Ovary (tissue), 7 donors: ENCODE measurements at regions not wholly inside any gene's neighbourhood (a gene's known extent, or its start where the extent isn't known, plus 50 kb on each side); places are given as distances from the start of the nearest gene placed in this dataset.

ENCODE experiments used
- DNase-seq, 5 donors: peaks; one replicate each; pipeline ENCODE4 v3.0.0-alpha.2; 2019 to 2020
- H3K27ac ChIP-seq, 2 donors: fragments of 200-600 bp; one replicate each; pipeline versions ENCODE4 v1.5.1 to v1.8.0; 2019 to 2022
- H3K27me3 ChIP-seq: fragments of 200-600 bp; one replicate; pipeline ENCODE4 v1.8.0; 2022
- H3K36me3 ChIP-seq: fragments of 200-600 bp; sonication (generic); one replicate; pipeline ENCODE4 v1.5.1; 2019
- H3K4me1 ChIP-seq: one replicate; pipeline ENCODE4 v1.8.1; 2013; ENCODE audit warnings: mild to moderate bottlenecking, moderate library complexity; ENCODE audit not compliant: insufficient read depth
- H3K4me3 ChIP-seq: fragments of 200-600 bp; sonication (generic); one replicate; pipeline ENCODE4 v1.5.1; 2017
- H3K9me3 ChIP-seq, 2 donors: fragments of 200-600 bp in 1 of 2; sonication (generic) in 1 of 2; one replicate each; pipeline versions ENCODE4 v1.5.1 to v1.8.1; 2013 to 2019; ENCODE audit warnings: mild to moderate bottlenecking in 1 of 2, moderate library complexity in 1 of 2
- EP300 ChIP-seq: sonication (generic); formaldehyde crosslinking; IDR thresholded peaks from one replicate; pipeline ENCODE4 v1.6.1; 2017; ENCODE audit warnings: antibody characterized with exemption
- POLR2A ChIP-seq: fragments of 450-650 bp; IDR thresholded peaks from one replicate; pipeline ENCODE4 v1.6.1; 2017; ENCODE audit warnings: antibody characterized with exemption, mild to moderate bottlenecking, moderate library complexity
- WGBS, 3 donors: extraction: QIAGEN DNeasy Blood & Tissue Kit in 1 of 3; methylation state at CpG; one replicate each; pipeline versions ENCODE4 v1.1.5 to v1.1.7; 2013 to 2017; 5-methylcytosine and 5-hydroxymethylcytosine counted together
- intact Hi-C, 4 donors: fragments of 100-400 bp; cut with DNase I; formaldehyde crosslinking; loops; one replicate each; pipeline versions ENCODE4 v1.11.0 to v1.15.1; 2022 to 2023
- TF ChIP-seq, protein P1 (sequence below), 3 donors: fragments of 450-650 bp in 2 of 3; fragments of 200-600 bp in 1 of 3; IDR thresholded peaks; one replicate each; pipeline versions ENCODE4 v1.5.1 to v1.8.0; 2016 to 2022; ENCODE audit warnings: antibody characterized with exemption in 3 of 3, mild to moderate bottlenecking in 1 of 3
- donor health status: DM: no; HTN: no; CAD: no; lungs with moderate emphysema.
- donor health status: DM: no; HTN: no; CAD: no.
- donor health status: Bipolar disorder and iron deficiency.
- donor health status: DM: no; HTN: no; CAD: no.
- donor health status: DM: yes; HTN: yes; CAD: no.

DNA sequence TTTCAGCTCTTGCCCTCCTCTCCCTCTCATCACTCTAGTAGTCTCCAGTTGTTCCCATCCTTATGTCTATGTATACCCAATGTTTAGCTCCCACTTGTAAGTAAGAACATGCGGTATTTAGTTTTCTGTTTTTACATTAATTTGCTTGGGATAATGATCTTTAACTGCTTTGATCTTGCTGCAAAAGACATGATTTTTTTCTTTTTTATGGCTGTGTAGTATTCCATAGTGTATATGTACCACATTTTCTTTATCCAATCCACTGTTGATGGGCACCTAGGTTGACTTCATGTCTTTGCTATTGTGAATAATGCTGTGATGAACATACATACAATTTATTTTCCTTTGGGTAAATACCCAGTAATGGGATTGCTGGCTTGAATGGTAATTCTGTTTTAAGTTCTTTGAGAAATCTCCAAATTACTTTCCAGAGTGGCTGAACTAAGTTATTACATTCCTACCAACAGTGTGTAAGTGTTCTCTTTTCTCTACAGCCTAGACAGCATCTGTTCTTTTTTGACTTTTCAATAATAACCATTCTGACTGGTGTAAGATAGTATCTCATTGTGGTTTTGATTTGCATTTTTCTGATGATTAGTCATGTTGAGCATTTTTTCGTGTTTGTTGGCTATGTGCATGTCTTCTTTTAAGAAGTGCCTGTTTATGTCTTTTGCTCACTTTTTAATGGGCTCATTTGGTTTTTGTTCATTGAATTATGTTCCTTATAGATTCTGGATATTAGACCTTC is 179.6 kb upstream of the SLC39A10 start:
- DNase-seq = no peak
- Histone ChIP-seq H3K36me3 (no peaks in the 10 kb centered on the region), H3K27me3 (no peaks in the 10 kb centered on the region), H3K4me1 (no peaks in the 10 kb centered on the region), H3K27ac (no peak overlapping the region), H3K4me3 (no peak overlapping the region), H3K9me3 (no peaks in the 10 kb centered on the region)
- WGBS, 3 donors = 60 to 69% (median 62%) methylated on average over 2 of the region's 2 CpGs
- TF ChIP-seq EP300 (no peak), POLR2A (no peak)
- TF ChIP-seq, protein P1, sequence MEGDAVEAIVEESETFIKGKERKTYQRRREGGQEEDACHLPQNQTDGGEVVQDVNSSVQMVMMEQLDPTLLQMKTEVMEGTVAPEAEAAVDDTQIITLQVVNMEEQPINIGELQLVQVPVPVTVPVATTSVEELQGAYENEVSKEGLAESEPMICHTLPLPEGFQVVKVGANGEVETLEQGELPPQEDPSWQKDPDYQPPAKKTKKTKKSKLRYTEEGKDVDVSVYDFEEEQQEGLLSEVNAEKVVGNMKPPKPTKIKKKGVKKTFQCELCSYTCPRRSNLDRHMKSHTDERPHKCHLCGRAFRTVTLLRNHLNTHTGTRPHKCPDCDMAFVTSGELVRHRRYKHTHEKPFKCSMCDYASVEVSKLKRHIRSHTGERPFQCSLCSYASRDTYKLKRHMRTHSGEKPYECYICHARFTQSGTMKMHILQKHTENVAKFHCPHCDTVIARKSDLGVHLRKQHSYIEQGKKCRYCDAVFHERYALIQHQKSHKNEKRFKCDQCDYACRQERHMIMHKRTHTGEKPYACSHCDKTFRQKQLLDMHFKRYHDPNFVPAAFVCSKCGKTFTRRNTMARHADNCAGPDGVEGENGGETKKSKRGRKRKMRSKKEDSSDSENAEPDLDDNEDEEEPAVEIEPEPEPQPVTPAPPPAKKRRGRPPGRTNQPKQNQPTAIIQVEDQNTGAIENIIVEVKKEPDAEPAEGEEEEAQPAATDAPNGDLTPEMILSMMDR (IDR thresholded peaks at IDR 0.05) = no peak
- intact Hi-C loops = no loop called here

DNA sequence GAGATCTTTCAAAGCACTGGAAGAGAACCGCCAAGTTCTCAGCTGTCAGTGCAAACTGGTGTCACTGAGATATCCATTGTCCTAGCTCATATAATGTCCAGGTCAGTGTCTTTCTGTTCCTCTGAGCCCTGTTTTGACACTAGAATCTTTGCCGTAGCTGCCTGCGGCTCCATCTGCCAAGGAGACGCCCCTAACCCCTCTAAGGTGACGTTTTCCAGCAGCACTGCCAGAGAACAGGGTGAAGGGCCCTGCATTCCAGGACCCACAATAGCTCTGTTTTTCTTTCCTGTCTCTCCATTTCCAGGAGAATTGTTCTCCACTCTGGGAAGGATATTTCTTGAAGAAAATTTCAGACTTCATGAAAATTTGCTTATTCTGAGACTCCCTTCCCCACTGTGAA is 181.7 kb upstream of the SLC39A10 start:
- no peak overlapping the region for H3K27ac ChIP-seq
- no peaks in the 10 kb centered on the region for H3K9me3 ChIP-seq
- no peaks in the 10 kb centered on the region for H3K4me1 ChIP-seq
- H3K27me3 ChIP-seq = no peaks in the 10 kb centered on the region
- TF ChIP-seq EP300 (no peak), POLR2A (no peak)
- no peaks in the 10 kb centered on the region for H3K36me3 ChIP-seq
- DNase-seq = no peak
- intact Hi-C loops = no loop called here
- no peak overlapping the region for H3K4me3 ChIP-seq
- 42 to 54% (median 48%) methylated on average over 5 of the region's 5 CpGs for WGBS, 3 donors

DNA sequence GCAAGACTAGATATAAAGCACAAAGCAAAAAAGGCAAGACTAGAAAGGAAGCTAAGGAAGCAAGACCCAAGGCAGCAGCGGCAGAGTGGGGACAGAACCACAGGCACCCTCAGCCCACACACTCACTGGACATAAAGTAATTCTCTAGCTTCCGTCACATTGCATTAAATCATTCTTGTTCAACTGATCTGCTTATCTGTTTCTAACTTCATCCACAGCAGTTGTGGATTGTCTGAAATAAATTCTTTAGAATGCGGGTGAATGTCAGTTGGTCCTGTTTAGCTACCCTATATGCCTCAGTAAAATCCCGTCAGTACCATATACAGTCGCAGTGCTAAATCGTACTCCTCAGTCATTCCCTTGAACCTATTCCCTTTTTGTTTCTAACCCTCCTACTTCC is 183.2 kb upstream of the SLC39A10 start:
- no peaks in the 10 kb centered on the region for H3K36me3 ChIP-seq
- 90 to 92% (median 91%) methylated on average over 6 of the region's 6 CpGs for WGBS, 3 donors
- H3K27me3 ChIP-seq = no peaks in the 10 kb centered on the region
- H3K4me1 ChIP-seq = no peaks in the 10 kb centered on the region
- no peaks in the 10 kb centered on the region for H3K9me3 ChIP-seq
- intact Hi-C loops = no loop called here
- TF ChIP-seq POLR2A (no peak), EP300 (no peak)
- TF ChIP-seq, protein P1 (IDR thresholded peaks at IDR 0.05) = no peak
- H3K4me3 ChIP-seq = no peak overlapping the region
- no peak overlapping the region for H3K27ac ChIP-seq
- DNase-seq = no peak

DNA sequence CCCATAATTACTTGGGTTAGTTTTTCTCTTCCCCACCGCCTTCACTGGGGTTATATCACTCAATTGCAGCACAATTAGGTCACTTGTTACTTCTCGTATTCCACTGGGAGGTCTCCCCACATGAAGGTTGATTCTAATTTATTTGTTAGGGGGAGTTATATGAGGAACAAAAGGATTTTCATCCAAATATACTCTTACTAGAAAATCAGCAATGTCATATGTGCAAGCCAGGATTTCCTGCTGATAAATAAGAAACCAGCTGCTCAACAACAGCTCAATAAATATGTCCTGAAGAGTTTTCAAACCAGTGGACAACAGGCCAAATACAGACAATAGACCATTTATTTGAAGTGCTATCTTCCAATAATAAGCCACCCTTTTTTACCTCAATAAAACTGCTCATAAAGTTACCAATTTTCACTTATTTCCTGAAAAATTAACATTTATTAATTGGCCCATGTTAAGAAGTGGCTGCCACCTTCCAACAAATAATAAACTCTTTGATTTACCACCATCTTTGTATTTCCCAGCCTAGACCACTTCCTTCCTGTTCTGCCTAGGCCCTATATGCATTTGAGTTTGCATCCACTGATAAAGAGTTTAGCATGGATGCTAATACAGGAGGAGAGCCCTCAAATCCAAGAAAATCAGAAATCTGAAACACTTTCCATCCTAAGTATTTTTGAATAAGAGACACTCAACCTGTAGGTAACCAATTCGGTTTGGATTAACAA is 184.4 kb upstream of the SLC39A10 start:
- Histone ChIP-seq H3K9me3 (no peaks in the 10 kb centered on the region), H3K4me1 (no peaks in the 10 kb centered on the region), H3K27me3 (no peaks in the 10 kb centered on the region), H3K27ac (no peak overlapping the region), H3K4me3 (no peak overlapping the region), H3K36me3 (no peaks in the 10 kb centered on the region)
- WGBS, 3 donors = 57 to 78% (median 67%) methylated on average over 3 of the region's 3 CpGs
- DNase-seq = no peak
- TF ChIP-seq EP300 (no peak), POLR2A (no peak)
- TF ChIP-seq, protein P1 (IDR thresholded peaks at IDR 0.05) = no peak
- intact Hi-C loops = no loop called here

DNA sequence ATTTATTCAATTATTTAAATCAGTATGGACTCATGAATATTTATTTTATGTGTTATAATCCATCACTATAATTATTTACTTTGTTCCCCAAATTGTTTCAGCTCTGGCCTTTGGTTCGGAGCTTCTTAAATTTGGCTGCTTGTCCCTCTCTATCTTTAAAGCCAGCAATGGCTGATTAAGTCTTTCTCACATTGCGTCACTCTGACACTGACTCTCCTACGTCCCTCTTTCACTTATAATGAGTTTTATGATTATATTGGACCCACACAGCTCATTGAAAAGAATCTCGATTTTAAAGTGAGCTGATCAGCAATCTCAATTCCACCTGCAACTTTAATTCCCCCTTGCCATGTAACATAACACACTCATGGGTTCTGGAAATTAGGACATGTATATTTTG is 185.2 kb upstream of the SLC39A10 start:
- no peaks in the 10 kb centered on the region for H3K36me3 ChIP-seq
- intact Hi-C loops = no loop called here
- TF ChIP-seq POLR2A = no peak
- H3K27me3 ChIP-seq = no peaks in the 10 kb centered on the region
- no peak overlapping the region for H3K27ac ChIP-seq
- no peak for DNase-seq
- no peaks in the 10 kb centered on the region for H3K9me3 ChIP-seq
- H3K4me1 ChIP-seq = no peaks in the 10 kb centered on the region
- no peak overlapping the region for H3K4me3 ChIP-seq
- 78 to 90% (median 82%) methylated on average over 4 of the region's 4 CpGs for WGBS, 3 donors
